ENCODE measurements at regions not wholly inside any gene's neighbourhood (a gene's known extent, or its start where the extent isn't known, plus 50 kb on each side); places are given as distances from the start of the nearest gene placed in this dataset.

- TF ChIP-seq CTCF (IDR thresholded peaks at IDR 0.05; ENCODE audit: low read depth, low read length, missing input control) (no peak), SP1 (IDR thresholded peaks at IDR 0.05) (no peak), RAD21 (IDR thresholded peaks at IDR 0.05) (no peak), MAX (IDR thresholded peaks at IDR 0.05) (no peak)
Observed at GRCh38 chr20:26154224-26154623, 457.6 kb upstream of the ZNF337 start.
